ENCODE measurements at regions not wholly inside any gene's neighbourhood (a gene's known extent, or its start where the extent isn't known, plus 50 kb on each side); places are given as distances from the start of the nearest gene placed in this dataset.

DNA sequence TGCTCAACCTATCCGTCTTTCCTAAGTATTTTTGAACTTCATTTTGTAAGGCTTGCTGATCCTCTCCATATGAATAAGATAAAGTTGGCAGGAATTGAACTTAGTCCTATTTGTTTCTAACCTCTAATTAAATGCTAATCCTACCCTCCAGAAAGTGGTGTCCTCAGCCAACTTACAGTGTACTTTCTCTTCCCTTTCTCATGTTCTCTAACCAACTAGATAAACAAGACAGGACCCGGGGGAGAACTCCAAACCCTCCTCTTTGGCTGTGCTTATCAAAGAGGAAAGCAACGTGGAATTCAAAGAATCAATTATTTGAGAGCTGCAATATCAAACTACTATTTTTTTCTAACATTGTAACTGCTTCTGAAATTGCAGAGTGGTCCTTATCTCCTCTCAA, 56.5 kb upstream of the NRSN1 start:
- DNase-seq: no peak

GRCh38 chr6:24072038-24072746, 53.8 kb upstream of the NRSN1 start:
- DNase-seq: no peak

- DNase-seq: no peak
Measured at GRCh38 chr6:24076011-24076410, 50.0 kb upstream of the NRSN1 start.
